ENCODE measurements at regions not wholly inside any gene's neighbourhood (a gene's known extent, or its start where the extent isn't known, plus 50 kb on each side); places are given as distances from the start of the nearest gene placed in this dataset.

DNA sequence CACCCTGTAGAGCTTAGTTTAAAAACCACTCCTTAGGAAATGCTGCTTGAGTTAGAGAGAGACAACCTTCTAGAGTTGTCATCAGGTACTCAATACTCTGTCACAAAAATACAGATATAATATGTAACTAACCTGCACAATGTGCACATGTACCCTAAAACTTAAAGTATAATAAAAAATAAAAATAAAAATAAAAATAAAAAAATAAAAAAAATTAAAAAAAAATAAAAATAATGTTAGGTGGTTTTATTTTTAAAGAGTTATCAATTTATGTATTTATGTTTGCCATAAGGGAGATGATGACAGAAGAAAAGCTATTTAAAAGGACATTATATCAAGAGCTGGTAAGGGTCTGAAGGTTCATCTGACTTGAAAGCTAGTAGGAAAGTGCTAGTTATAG lies 397.9 kb downstream of the TMA16 start:
- no peak overlapping the region for H3K27ac ChIP-seq
- TF ChIP-seq, protein P1, sequence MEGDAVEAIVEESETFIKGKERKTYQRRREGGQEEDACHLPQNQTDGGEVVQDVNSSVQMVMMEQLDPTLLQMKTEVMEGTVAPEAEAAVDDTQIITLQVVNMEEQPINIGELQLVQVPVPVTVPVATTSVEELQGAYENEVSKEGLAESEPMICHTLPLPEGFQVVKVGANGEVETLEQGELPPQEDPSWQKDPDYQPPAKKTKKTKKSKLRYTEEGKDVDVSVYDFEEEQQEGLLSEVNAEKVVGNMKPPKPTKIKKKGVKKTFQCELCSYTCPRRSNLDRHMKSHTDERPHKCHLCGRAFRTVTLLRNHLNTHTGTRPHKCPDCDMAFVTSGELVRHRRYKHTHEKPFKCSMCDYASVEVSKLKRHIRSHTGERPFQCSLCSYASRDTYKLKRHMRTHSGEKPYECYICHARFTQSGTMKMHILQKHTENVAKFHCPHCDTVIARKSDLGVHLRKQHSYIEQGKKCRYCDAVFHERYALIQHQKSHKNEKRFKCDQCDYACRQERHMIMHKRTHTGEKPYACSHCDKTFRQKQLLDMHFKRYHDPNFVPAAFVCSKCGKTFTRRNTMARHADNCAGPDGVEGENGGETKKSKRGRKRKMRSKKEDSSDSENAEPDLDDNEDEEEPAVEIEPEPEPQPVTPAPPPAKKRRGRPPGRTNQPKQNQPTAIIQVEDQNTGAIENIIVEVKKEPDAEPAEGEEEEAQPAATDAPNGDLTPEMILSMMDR (conservative IDR thresholded peaks at IDR 0.05): no peak

DNA sequence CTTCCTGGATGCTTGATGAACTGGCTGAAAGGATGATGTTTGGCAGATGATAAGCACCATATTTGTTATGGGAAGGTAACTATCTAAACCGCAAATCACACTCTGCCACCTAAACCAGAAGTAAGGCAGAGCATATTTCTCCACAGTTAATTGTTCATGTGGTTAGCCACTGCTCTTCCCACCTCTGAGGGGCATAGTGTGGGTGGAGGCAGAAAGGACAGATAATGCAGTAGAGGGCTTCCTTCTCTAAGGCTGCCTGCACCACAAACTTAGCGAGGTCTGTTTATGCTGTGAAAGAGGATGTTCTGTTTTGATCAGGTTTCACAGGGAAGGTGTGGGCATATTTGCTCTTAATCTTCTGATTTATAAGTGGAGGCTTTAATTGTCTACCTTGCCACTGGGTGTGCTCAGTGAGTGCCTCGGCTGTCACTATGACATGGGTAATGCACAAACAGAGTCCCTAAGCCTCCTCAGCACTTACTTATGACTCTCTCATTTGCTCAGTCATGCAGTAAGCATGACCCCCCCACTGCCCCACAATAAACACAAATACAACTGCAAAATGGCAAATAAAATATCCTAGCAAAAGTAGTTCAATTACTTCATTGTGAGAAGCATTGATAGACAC lies 401.0 kb downstream of the TMA16 start:
- H3K27ac ChIP-seq: no peak overlapping the region
- TF ChIP-seq, protein P1 (conservative IDR thresholded peaks at IDR 0.05): no peak

DNA sequence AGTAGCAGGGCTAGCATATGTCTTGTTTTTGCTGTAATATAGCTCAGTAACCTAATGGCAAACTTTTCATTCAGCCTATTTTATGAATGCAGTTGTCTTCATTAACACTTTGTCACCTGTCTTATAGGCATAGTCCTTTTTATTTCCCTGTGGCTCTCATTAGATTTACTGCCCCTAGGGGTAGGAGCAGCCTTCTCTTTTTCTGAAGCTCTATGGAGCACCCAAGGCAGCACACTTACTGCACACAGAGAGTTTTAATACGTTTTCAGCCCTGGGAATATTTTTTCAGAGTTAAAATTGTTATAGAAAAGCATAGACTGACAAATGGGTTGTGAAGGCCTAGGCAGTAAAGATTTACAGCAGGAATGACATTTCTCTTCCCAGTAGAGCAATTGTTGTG lies 406.8 kb downstream of the TMA16 start:
- H3K27ac ChIP-seq: no peak overlapping the region
- TF ChIP-seq, protein P1 (conservative IDR thresholded peaks at IDR 0.05): no peak

DNA sequence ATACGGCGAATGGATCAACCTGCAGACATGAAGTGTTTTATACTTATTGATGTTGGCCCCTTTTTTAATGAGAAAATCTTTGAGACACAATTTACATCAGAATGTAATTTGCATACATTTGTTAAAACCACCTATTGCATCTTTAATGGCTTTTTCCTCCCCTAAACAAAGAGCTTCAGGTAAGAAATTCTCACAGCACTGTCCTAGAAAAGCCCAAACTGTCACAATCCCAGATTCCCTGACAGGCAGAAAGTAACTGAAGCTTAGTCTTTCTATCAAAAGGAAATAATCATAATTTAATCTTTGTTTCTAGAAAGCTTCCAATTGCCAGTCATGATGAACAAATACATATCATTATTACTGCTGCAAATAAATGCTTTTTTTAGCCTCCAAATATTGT lies 407.9 kb downstream of the TMA16 start:
- TF ChIP-seq, protein P1 (conservative IDR thresholded peaks at IDR 0.05): no peak
- H3K27ac ChIP-seq: no peak overlapping the region

DNA sequence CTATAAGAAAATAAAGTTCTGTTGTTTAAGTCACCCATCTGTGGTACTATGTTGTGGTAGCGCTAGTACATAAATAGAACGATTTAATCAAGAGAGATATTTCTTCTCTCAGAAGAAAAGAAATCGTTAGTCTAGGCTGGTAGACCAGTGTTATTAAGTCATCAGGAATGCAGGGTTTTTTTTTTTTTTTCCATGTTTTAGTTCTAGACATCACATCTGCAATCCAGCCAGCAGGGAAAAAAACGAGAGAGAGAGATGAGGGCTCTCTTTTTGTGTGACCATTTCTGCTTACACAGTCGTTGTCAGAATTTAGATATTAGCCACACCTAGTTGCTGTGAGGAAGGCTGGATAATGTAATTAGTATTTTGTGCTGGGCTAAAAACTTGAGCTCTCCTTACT lies 417.4 kb downstream of the TMA16 start:
- H3K27ac ChIP-seq: no peak overlapping the region
- TF ChIP-seq, protein P1 (conservative IDR thresholded peaks at IDR 0.05): no peak

DNA sequence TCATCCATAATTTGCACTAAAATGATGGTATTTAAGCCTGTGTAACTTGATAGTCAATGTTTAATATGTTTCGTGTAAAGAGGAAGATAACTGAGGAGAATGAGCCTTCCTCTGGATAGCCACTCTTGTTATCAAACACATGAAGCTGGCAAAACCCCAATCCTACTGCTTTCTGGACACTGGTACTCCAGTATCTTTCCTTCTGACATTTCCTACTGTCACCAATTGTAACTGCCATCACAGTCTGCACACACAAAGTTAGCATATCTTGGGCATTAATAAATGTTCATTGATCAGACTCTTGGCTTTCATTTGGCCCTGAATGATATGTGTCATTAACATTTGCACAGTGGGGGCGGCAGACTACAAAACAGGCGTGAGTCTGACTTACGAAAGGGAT lies 419.1 kb downstream of the TMA16 start:
- TF ChIP-seq, protein P1 (conservative IDR thresholded peaks at IDR 0.05): no peak
- no peak overlapping the region for H3K27ac ChIP-seq

DNA sequence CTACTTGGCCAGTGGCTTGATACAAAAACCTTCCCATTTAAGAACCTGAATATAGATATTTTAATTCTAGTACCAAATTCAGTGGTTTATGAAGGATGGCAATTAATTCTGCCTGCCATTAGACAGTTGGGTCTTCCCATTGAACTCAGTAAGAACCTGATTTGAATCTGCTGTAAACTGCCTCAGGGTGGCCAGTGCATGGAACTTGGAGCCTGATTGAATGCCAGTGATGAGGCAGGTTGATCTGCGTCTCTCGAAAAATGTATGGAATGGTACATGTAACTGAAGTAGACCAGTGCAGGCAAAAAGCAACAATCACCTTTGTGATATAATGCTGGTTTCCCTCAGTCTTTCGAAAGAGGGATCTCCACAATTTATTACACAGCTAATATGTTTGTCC lies 421.4 kb downstream of the TMA16 start:
- TF ChIP-seq, protein P1 (conservative IDR thresholded peaks at IDR 0.05): no peak
- no peak overlapping the region for H3K27ac ChIP-seq

Data from VCaP (cell line).